C1 segment of cervical spinal cord (tissue), 14 donors: ENCODE measurements at regions not wholly inside any gene's neighbourhood (a gene's known extent, or its start where the extent isn't known, plus 50 kb on each side); places are given as distances from the start of the nearest gene placed in this dataset.
A peak's percentile ranks its signal among the peaks of the same experiment; 100 is the strongest.

ENCODE experiments used
- DNase-seq, 14 donors: peaks; one replicate each; lab custom pipeline; 2025; lab: John Stamatoyannopoulos, UW

- DNase-seq: peak in 1 of 14 donors; percentile 12
These were observed 96.2 kb upstream of the ARAP3 start for GRCh38 chr5:141778206-141778605.

GRCh38 chr5:141777711-141778110 lies 95.7 kb upstream of the ARAP3 start:
- no peak for DNase-seq

GRCh38 chr5:141777130-141777529 lies 95.1 kb upstream of the ARAP3 start:
- DNase-seq: no peak

- no peak for DNase-seq
These were observed 91.9 kb upstream of the ARAP3 start for GRCh38 chr5:141773779-141774562.

DNA sequence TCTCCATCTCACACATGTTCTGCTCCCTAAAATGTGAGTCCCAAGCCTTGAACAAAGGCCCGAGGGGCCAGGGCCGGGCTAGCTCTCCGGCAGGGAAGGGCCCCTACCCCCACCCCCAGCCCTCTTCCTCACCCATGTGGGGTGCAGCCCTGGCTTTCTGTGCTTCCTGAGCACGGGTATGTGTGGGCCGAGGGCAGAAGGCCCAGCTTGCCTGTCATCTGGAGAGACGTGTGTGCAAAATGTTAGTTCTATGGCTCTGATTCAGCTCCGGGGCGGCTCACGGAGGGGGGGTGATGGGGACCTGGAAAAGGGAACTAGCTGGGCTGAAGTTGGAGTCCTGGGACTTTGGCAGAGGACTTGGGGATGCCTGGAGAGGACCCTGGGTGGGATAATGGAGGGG lies 90.3 kb upstream of the ARAP3 start:
- DNase-seq: peak in 1 of 14 donors; percentile 61

GRCh38 chr5:141771562-141771961 lies 89.5 kb upstream of the ARAP3 start:
- DNase-seq: peak in 3 of 14 donors; percentile 6 to 89 (median 9)

- peak in 1 of 14 donors; percentile 69 for DNase-seq
These were observed 89.0 kb upstream of the ARAP3 start for GRCh38 chr5:141771031-141771430.

DNA sequence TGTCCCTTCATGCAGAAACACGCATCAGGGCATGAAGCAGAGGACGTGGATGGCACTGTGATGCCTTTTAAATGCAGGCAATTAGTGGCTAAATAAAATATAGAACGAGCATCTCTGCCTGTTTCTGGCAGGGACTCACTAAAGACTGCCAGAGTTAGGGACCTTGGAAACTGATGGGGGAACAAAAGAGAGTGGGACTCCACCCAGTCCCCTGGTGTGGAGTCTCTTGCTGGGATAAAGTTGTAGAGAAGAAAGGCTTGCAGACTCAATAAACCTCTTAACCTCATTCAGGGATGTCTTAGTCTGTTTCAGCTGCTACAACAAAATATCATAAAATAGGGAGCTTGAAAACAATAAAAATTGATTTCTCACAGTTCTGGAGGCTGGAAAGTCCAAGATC lies 87.6 kb upstream of the ARAP3 start:
- DNase-seq: no peak

- DNase-seq: no peak
These were observed 85.6 kb upstream of the ARAP3 start for GRCh38 chr5:141767671-141768070.

DNA sequence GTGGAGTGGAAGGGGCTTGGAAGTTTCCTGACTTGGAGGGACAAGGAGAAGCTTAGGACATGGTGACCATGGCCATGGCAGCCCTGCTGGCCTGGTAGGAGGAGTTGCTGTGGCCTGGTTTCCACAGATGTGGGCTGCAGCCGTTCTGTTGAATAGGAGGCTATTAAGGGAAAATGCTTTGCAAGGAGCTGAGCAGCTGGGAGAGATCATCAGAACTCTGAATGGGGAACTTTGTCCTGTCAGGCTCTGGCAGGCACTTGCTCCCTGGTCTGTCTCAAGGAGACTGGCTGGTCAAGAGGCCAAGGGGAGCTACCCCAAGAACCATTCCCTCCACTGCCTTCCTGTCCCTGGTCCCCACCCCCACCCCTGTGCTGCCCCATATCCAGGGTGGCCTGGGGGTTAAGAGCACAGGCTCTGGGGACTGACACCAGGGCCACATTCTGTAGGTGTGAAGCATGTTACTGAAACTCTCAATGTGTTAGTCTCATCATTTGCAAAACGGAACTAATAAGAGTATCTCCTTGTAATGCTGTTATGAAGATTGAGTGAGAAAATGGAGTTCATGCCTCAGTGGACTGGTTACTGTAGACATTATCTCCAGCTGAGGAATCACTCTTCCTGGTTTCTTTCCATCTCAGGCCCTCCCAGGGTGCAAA lies 84.0 kb upstream of the ARAP3 start:
- no peak for DNase-seq

GRCh38 chr5:141763541-141763940 lies 81.5 kb upstream of the ARAP3 start:
- DNase-seq: no peak

DNA sequence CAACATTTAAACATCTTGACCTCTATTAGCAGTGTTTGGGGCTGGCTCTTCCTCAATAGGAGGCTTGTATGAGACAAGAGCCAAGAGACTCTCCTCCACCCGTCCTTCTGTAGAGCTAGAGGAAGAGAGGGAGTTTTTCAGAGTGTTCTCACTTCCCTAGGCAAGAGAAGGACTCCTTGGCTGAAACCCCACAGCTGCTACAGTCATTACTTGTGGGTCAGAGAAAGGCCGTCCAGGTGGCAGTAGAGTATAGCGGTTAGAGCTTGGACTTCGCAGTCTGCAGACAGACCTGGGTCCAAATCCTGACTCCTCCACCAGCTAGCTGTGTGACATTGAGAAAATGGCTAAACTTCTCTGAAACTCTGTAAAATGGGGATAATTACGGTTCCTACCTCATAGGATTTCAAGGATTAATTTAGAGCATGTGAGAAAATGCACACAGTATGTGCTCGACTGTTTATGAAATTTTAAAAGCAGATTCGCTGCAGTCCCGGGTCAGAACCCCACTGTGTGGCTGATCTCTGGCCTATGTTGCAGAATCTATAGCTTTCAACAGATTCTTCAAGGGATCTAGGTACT lies 80.8 kb upstream of the ARAP3 start:
- no peak for DNase-seq

- no peak for DNase-seq
These were observed 80.3 kb upstream of the ARAP3 start for GRCh38 chr5:141762316-141762715.

- DNase-seq: no peak
These were observed 78.7 kb upstream of the ARAP3 start for GRCh38 chr5:141760753-141761152.

GRCh38 chr5:141760193-141760592 lies 78.2 kb upstream of the ARAP3 start:
- DNase-seq: no peak

GRCh38 chr5:141758310-141758998 lies 76.4 kb upstream of the ARAP3 start:
- DNase-seq: no peak

- peak in 3 of 14 donors; percentile 17 to 19 (median 18) for DNase-seq
These were observed 75.4 kb upstream of the ARAP3 start for GRCh38 chr5:141757402-141757801.

DNA sequence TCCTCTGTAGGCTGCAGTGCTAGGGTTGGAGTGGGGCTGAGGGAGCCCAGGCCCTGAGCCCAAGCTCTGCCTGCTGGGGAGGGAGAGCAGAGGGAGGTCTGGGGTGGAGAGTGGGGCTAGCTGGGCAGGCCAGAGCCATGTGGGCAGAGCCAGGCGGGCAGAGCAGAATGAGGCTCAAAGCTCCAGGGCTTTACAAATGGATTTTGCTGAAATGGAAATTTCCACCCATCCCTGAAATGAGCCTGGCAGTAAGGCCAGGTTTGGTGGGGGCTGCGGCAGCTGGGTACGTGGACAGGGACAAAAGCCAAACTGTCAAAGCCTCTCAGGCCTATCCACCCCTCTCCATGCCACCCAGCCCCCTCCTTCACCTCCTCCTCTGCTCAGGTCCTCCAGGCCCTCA lies 74.2 kb upstream of the ARAP3 start:
- peak in 1 of 14 donors; percentile 37 for DNase-seq

GRCh38 chr5:141753971-141754713 lies 72.1 kb upstream of the ARAP3 start:
- DNase-seq: no peak

- DNase-seq: no peak
These were observed 71.3 kb upstream of the ARAP3 start for GRCh38 chr5:141753143-141753970.
